ENCODE measurements at regions not wholly inside any gene's neighbourhood (a gene's known extent, or its start where the extent isn't known, plus 50 kb on each side); places are given as distances from the start of the nearest gene placed in this dataset.

DNA sequence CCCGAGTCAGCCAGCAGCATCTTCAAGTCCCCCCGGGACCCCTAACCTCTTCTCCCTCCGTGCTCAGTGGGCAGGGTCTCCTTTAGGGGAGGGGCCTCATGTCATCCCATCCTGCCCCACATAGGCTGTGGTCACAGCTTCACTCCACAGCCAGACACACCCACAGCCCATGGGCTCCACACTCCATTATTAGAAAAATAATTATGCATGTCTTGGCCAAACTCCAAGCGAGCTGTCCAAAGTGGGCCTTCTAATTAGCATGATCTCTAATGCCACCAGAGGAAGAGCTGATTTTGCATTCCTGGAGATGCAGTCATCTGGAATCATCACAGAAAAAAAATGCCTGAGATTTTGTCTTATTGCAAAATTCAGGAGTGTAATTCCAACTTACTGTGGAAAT lies 418.2 kb downstream of the IRX2 start:
- H3K9me3 ChIP-seq (ENCODE audit: insufficient read depth, low read length), result no peaks in the 10 kb centered on the region
- no peaks in the 10 kb centered on the region for H3K36me3 ChIP-seq (replicated peaks; ENCODE audit: low read depth, low read length)
- H3K4me3 ChIP-seq (ENCODE audit: low read length), result no peak overlapping the region
- H3K4me2 ChIP-seq (ENCODE audit: low read length), result no peak overlapping the region
- H3K79me2 ChIP-seq (ENCODE audit: low read length), result no peaks in the 10 kb centered on the region
- no peaks in the 10 kb centered on the region for H3K4me1 ChIP-seq (ENCODE audit: low read length)
- no peaks in the 10 kb centered on the region for H3K27me3 ChIP-seq (ENCODE audit: low read depth, low read length)
- H3K9ac ChIP-seq (ENCODE audit: low read length), result no peak overlapping the region
- no peaks in the 10 kb centered on the region for H4K20me1 ChIP-seq (ENCODE audit: insufficient read depth, low read length)
- H3K27ac ChIP-seq (ENCODE audit: low read length), result no peak overlapping the region
- TF ChIP-seq, protein P1, sequence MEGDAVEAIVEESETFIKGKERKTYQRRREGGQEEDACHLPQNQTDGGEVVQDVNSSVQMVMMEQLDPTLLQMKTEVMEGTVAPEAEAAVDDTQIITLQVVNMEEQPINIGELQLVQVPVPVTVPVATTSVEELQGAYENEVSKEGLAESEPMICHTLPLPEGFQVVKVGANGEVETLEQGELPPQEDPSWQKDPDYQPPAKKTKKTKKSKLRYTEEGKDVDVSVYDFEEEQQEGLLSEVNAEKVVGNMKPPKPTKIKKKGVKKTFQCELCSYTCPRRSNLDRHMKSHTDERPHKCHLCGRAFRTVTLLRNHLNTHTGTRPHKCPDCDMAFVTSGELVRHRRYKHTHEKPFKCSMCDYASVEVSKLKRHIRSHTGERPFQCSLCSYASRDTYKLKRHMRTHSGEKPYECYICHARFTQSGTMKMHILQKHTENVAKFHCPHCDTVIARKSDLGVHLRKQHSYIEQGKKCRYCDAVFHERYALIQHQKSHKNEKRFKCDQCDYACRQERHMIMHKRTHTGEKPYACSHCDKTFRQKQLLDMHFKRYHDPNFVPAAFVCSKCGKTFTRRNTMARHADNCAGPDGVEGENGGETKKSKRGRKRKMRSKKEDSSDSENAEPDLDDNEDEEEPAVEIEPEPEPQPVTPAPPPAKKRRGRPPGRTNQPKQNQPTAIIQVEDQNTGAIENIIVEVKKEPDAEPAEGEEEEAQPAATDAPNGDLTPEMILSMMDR (IDR thresholded peaks at IDR 0.05; ENCODE audit: low read depth, low read length), result no peak
- TF ChIP-seq EZH2phosphoT487 (IDR thresholded peaks at IDR 0.05; ENCODE audit: low read depth), result no peak
- H2AFZ ChIP-seq (ENCODE audit: low read depth, low read length), result no peak overlapping the region

DNA sequence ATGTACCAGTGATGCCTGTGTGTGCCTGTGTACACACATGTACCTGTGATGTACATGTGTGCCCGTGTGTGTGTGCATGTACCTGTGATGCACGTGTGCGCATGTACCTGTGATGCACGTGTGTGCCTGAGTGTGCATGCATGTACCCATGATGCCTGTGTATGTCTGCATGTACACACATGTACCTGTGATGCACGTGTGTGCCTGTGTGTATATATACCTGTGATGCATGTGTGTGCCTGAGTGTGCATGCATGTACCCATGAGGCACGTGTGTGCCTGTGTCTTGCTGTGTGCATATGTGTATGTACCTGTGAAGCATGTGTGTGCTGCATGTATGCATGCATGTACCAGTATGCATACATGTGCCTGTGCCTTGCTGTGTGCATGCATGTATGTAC lies 419.0 kb downstream of the IRX2 start:
- Histone ChIP-seq H3K27me3 (ENCODE audit: low read depth, low read length) (no peaks in the 10 kb centered on the region), H4K20me1 (ENCODE audit: insufficient read depth, low read length) (no peaks in the 10 kb centered on the region), H3K4me2 (ENCODE audit: low read length) (no peak overlapping the region), H3K4me1 (ENCODE audit: low read length) (no peaks in the 10 kb centered on the region), H3K9ac (ENCODE audit: low read length) (no peak overlapping the region), H3K36me3 (replicated peaks; ENCODE audit: low read depth, low read length) (no peaks in the 10 kb centered on the region), H3K27ac (ENCODE audit: low read length) (no peak overlapping the region), H3K79me2 (ENCODE audit: low read length) (no peaks in the 10 kb centered on the region), H2AFZ (ENCODE audit: low read depth, low read length) (no peak overlapping the region), H3K4me3 (ENCODE audit: low read length) (no peak overlapping the region), H3K9me3 (ENCODE audit: insufficient read depth, low read length) (no peaks in the 10 kb centered on the region)
- no peak for TF ChIP-seq EZH2phosphoT487 (IDR thresholded peaks at IDR 0.05; ENCODE audit: low read depth)
- TF ChIP-seq, protein P1 (IDR thresholded peaks at IDR 0.05; ENCODE audit: low read depth, low read length), result no peak

DNA sequence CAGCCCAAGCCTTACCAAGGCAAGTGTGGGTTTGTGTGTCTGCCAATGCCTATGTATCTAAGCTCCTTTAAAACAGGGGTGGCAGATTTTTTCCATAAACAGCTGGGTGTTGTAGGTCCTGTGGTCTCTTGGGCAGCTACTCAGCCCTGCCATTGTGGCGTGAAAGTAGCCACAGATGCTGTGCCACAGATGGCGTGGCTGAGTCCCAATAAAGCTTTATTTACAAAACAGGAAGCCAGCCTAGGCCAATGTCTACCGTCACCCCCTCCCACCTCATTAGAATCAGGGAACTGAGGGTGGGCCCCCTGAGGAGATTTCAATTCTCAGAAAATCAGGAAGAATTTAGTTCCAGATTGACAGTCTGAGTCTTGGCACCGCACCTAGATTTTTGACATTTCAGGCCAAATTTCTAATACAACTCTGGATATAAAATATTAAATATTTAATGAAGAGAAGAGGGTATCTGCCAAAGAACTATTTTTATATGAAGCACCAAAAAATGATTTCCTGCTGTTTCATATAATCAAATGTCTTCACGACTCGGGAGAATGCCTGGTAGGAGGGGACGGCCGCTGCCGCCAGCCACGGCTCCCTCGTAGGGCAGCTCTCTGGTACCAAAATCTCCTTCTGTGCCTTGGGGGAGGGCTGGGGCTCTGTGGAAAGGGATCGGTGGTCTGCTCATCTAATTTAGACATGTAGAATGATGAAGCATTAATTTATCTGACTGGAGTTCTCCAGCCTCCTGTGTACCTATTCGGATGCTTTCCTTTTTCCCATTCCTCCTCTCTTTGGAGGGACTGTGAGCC lies 420.9 kb downstream of the IRX2 start:
- Histone ChIP-seq H4K20me1 (ENCODE audit: insufficient read depth, low read length) (no peaks in the 10 kb centered on the region), H3K9ac (ENCODE audit: low read length) (no peak overlapping the region), H2AFZ (ENCODE audit: low read depth, low read length) (no peak overlapping the region), H3K79me2 (ENCODE audit: low read length) (no peaks in the 10 kb centered on the region), H3K4me2 (ENCODE audit: low read length) (no peak overlapping the region), H3K36me3 (replicated peaks; ENCODE audit: low read depth, low read length) (no peaks in the 10 kb centered on the region), H3K27me3 (ENCODE audit: low read depth, low read length) (no peaks in the 10 kb centered on the region), H3K4me3 (ENCODE audit: low read length) (no peak overlapping the region), H3K4me1 (ENCODE audit: low read length) (no peaks in the 10 kb centered on the region), H3K9me3 (ENCODE audit: insufficient read depth, low read length) (no peaks in the 10 kb centered on the region), H3K27ac (ENCODE audit: low read length) (no peak overlapping the region)
- TF ChIP-seq EZH2phosphoT487 (IDR thresholded peaks at IDR 0.05; ENCODE audit: low read depth), result no peak
- TF ChIP-seq, protein P1 (IDR thresholded peaks at IDR 0.05; ENCODE audit: low read depth, low read length), result no peak

- no peaks in the 10 kb centered on the region for H3K4me1 ChIP-seq (ENCODE audit: low read length)
- no peak overlapping the region for H2AFZ ChIP-seq (ENCODE audit: low read depth, low read length)
- H3K79me2 ChIP-seq (ENCODE audit: low read length), result no peaks in the 10 kb centered on the region
- H3K27ac ChIP-seq (ENCODE audit: low read length), result no peak overlapping the region
- no peak overlapping the region for H3K4me2 ChIP-seq (ENCODE audit: low read length)
- no peaks in the 10 kb centered on the region for H3K36me3 ChIP-seq (replicated peaks; ENCODE audit: low read depth, low read length)
- no peaks in the 10 kb centered on the region for H3K9me3 ChIP-seq (ENCODE audit: insufficient read depth, low read length)
- H4K20me1 ChIP-seq (ENCODE audit: insufficient read depth, low read length), result no peaks in the 10 kb centered on the region
- TF ChIP-seq, protein P1 (IDR thresholded peaks at IDR 0.05; ENCODE audit: low read depth, low read length), result no peak
- TF ChIP-seq EZH2phosphoT487 (IDR thresholded peaks at IDR 0.05; ENCODE audit: low read depth), result no peak
- H3K27me3 ChIP-seq (ENCODE audit: low read depth, low read length), result no peaks in the 10 kb centered on the region
- H3K9ac ChIP-seq (ENCODE audit: low read length), result no peak overlapping the region
- no peak overlapping the region for H3K4me3 ChIP-seq (ENCODE audit: low read length)
Measured at GRCh38 chr5:2329741-2330140, 421.7 kb downstream of the IRX2 start.

All from OCI-LY3 (cell line).